HG02973 (cell line): ENCODE measurements at regions not wholly inside any gene's neighbourhood (a gene's known extent, or its start where the extent isn't known, plus 50 kb on each side); places are given as distances from the start of the nearest gene placed in this dataset.

Experiments used
- ATAC-seq: cut with Tn5 transposase; IDR thresholded peaks from one replicate; pipeline ENCODE4 v1.9.1; 2021; ENCODE audit warnings: moderate library complexity; ENCODE audit not compliant: unreplicated experiment

GRCh38 chr1:79079770-79080169, 73.2 kb upstream of the ADGRL4 start:
- ATAC-seq = no peak

- ATAC-seq = no peak
These were observed 68.4 kb upstream of the ADGRL4 start for GRCh38 chr1:79074975-79075374.

- no peak for ATAC-seq
These were observed 63.3 kb upstream of the ADGRL4 start for GRCh38 chr1:79069828-79070227.

- ATAC-seq = no peak
These were observed 52.8 kb upstream of the ADGRL4 start for GRCh38 chr1:79059341-79059740.
